GM19193 (cell line): ENCODE measurements at regions not wholly inside any gene's neighbourhood (a gene's known extent, or its start where the extent isn't known, plus 50 kb on each side); places are given as distances from the start of the nearest gene placed in this dataset.

Experiments used
- POLR2A ChIP-seq: IDR thresholded peaks from 4 replicates; pipeline ENCODE4 v1.6.1; 2011; ENCODE audit not compliant: insufficient read depth, insufficient read length; ENCODE audit errors: extremely low read depth

- TF ChIP-seq POLR2A: no peak
Observed at GRCh38 chr10:30560326-30560725, 69.2 kb downstream of the LYZL2 start.

- no peak for TF ChIP-seq POLR2A
Observed at GRCh38 chr10:30559180-30559579, 70.4 kb downstream of the LYZL2 start.

GRCh38 chr10:30558411-30558810 is 71.1 kb downstream of the LYZL2 start:
- no peak for TF ChIP-seq POLR2A

GRCh38 chr10:30557884-30558283 is 71.7 kb downstream of the LYZL2 start:
- TF ChIP-seq POLR2A: no peak

GRCh38 chr10:30556189-30556588 is 73.4 kb downstream of the LYZL2 start:
- no peak for TF ChIP-seq POLR2A

- TF ChIP-seq POLR2A: no peak
Observed at GRCh38 chr10:30555465-30555864, 74.1 kb downstream of the LYZL2 start.

- TF ChIP-seq POLR2A: no peak
Observed at GRCh38 chr10:30554440-30554825, 75.1 kb downstream of the LYZL2 start.

- no peak for TF ChIP-seq POLR2A
Observed at GRCh38 chr10:30553626-30554439, 75.7 kb downstream of the LYZL2 start.

GRCh38 chr10:30553018-30553625 is 76.4 kb downstream of the LYZL2 start:
- TF ChIP-seq POLR2A: no peak

- TF ChIP-seq POLR2A: no peak
Observed at GRCh38 chr10:30550967-30551815, 78.4 kb downstream of the LYZL2 start.

- no peak for TF ChIP-seq POLR2A
Observed at GRCh38 chr10:30546511-30546910, 83.0 kb downstream of the LYZL2 start.

- TF ChIP-seq POLR2A: no peak
Observed at GRCh38 chr10:30542895-30543288, 86.7 kb downstream of the LYZL2 start.

GRCh38 chr10:30542001-30542894 is 87.3 kb downstream of the LYZL2 start:
- TF ChIP-seq POLR2A: no peak

GRCh38 chr10:30540276-30540675 is 89.3 kb downstream of the LYZL2 start:
- no peak for TF ChIP-seq POLR2A

GRCh38 chr10:30538086-30538485 is 91.5 kb downstream of the LYZL2 start:
- TF ChIP-seq POLR2A: no peak

- no peak for TF ChIP-seq POLR2A
Observed at GRCh38 chr10:30537586-30537985, 92.0 kb downstream of the LYZL2 start.
